ENCODE measurements at regions not wholly inside any gene's neighbourhood (a gene's known extent, or its start where the extent isn't known, plus 50 kb on each side); places are given as distances from the start of the nearest gene placed in this dataset.

DNA sequence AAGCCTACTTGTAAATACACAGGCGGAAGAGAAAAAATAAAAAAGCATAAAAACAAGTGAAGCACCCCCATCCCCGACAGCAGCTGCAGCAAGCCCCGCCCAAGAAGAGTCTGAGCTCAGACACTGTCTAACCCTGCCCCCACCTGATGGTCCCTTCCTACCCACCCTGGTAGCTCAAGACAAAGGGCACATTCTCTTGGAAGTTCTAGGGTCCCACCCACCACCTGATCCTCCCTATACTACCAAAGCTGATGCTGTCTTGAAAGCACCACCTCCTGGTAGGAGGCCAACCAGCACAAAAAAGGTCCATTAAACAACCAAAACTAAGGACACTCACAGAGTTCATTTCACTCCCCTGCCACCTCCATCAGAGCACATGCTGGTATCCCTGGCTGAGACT is 308.2 kb downstream of the KLHL13 start:
- TF ChIP-seq, protein P1, sequence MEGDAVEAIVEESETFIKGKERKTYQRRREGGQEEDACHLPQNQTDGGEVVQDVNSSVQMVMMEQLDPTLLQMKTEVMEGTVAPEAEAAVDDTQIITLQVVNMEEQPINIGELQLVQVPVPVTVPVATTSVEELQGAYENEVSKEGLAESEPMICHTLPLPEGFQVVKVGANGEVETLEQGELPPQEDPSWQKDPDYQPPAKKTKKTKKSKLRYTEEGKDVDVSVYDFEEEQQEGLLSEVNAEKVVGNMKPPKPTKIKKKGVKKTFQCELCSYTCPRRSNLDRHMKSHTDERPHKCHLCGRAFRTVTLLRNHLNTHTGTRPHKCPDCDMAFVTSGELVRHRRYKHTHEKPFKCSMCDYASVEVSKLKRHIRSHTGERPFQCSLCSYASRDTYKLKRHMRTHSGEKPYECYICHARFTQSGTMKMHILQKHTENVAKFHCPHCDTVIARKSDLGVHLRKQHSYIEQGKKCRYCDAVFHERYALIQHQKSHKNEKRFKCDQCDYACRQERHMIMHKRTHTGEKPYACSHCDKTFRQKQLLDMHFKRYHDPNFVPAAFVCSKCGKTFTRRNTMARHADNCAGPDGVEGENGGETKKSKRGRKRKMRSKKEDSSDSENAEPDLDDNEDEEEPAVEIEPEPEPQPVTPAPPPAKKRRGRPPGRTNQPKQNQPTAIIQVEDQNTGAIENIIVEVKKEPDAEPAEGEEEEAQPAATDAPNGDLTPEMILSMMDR (conservative IDR thresholded peaks at IDR 0.05): no peak
- no peak for TF ChIP-seq EZH2 (IDR thresholded peaks at IDR 0.05; ENCODE audit: low read depth)
